GM23248 (cell line): ENCODE measurements at regions not wholly inside any gene's neighbourhood (a gene's known extent, or its start where the extent isn't known, plus 50 kb on each side); places are given as distances from the start of the nearest gene placed in this dataset.
A peak's percentile ranks its signal among the peaks of the same experiment; 100 is the strongest.

Experiments
- DNase-seq: peaks from one replicate; pipeline ENCODE4 v3.0.0-alpha.2; 2015
- H2AFZ ChIP-seq: fragments of 200-600 bp; sonication (generic); 2 replicates; pipeline ENCODE4 v1.6.1; 2016; ENCODE audit warnings: antibody characterized with exemption
- H3F3A ChIP-seq: fragments of 200-600 bp; sonication (generic); 2 replicates; pipeline ENCODE4 v1.6.1; 2016; ENCODE audit warnings: mild to moderate bottlenecking, antibody characterized with exemption, mixed run types; ENCODE audit not compliant: insufficient read depth
- H3K27ac ChIP-seq: fragments of 200-600 bp; sonication (generic); 2 replicates; pipeline ENCODE4 v1.5.1; 2016; ENCODE audit warnings: mild to moderate bottlenecking
- H3K27me3 ChIP-seq: fragments of 200-600 bp; sonication (generic); replicated peaks from 2 replicates; pipeline ENCODE4 v1.6.1; 2016; ENCODE audit warnings: mild to moderate bottlenecking; ENCODE audit not compliant: insufficient read depth
- H3K36me3 ChIP-seq: fragments of 200-600 bp; sonication (generic); 2 replicates; pipeline ENCODE4 v1.6.1; 2016; ENCODE audit warnings: low read depth, mild to moderate bottlenecking
- H3K4me1 ChIP-seq: fragments of 200-600 bp; sonication (generic); 2 replicates; pipeline ENCODE4 v1.6.1; 2016; ENCODE audit warnings: mild to moderate bottlenecking; ENCODE audit not compliant: insufficient read depth
- H3K4me2 ChIP-seq: fragments of 200-600 bp; sonication (generic); one replicate; pipeline ENCODE4 v1.6.1; 2016; ENCODE audit warnings: mild to moderate bottlenecking; ENCODE audit not compliant: unreplicated experiment
- H3K4me3 ChIP-seq: fragments of 200-600 bp; sonication (generic); 2 replicates; pipeline ENCODE4 v1.5.1; 2016; ENCODE audit warnings: mild to moderate bottlenecking
- H3K79me2 ChIP-seq: fragments of 200-600 bp; sonication (generic); 2 replicates; pipeline ENCODE4 v1.6.1; 2016; ENCODE audit warnings: mild to moderate bottlenecking; ENCODE audit not compliant: insufficient read depth
- H3K9ac ChIP-seq: fragments of 200-600 bp; sonication (generic); 2 replicates; pipeline ENCODE4 v1.6.1; 2016; ENCODE audit warnings: mild to moderate bottlenecking
- H3K9me2 ChIP-seq: fragments of 200-600 bp; sonication (generic); 2 replicates; pipeline ENCODE4 v1.6.1; 2016; ENCODE audit warnings: mixed run types, mild to moderate bottlenecking, moderate library complexity; ENCODE audit not compliant: insufficient read depth
- H3K9me3 ChIP-seq: fragments of 200-600 bp; sonication (generic); one replicate; pipeline ENCODE4 v1.6.1; 2017; ENCODE audit warnings: low read depth
- H4K20me1 ChIP-seq: fragments of 200-600 bp; sonication (generic); 2 replicates; pipeline ENCODE4 v1.6.0; 2016; ENCODE audit not compliant: insufficient read depth
- EZH2 ChIP-seq: fragments of 200-600 bp; sonication (generic); IDR thresholded peaks from 2 replicates; pipeline ENCODE4 v1.6.1; 2018; ENCODE audit warnings: antibody characterized with exemption, mild to moderate bottlenecking; ENCODE audit not compliant: insufficient read depth, poor library complexity, severe bottlenecking
- EZH2phosphoT487 ChIP-seq: fragments of 200-600 bp; sonication (generic); IDR thresholded peaks from 2 replicates; pipeline ENCODE4 v1.6.1; 2018; ENCODE audit warnings: antibody characterized with exemption, moderate library complexity, mild to moderate bottlenecking, low read depth; ENCODE audit not compliant: insufficient read depth
- WGBS, 2 experiments: methylation state at CpG; one replicate each; pipeline ENCODE4 v1.1.6; 2015 to 2017; ENCODE audit warnings: low lambda C conversion rate in 2 of 2, low coverage in 1 of 2; ENCODE audit errors: missing lambda C conversion rate in 2 of 2; 5-methylcytosine and 5-hydroxymethylcytosine counted together
- in situ Hi-C: fragments of 300-500 bp; cut with MboI; formaldehyde crosslinking; loops from 2 replicates; pipeline ENCODE4 v1.15.0; 2020

DNA sequence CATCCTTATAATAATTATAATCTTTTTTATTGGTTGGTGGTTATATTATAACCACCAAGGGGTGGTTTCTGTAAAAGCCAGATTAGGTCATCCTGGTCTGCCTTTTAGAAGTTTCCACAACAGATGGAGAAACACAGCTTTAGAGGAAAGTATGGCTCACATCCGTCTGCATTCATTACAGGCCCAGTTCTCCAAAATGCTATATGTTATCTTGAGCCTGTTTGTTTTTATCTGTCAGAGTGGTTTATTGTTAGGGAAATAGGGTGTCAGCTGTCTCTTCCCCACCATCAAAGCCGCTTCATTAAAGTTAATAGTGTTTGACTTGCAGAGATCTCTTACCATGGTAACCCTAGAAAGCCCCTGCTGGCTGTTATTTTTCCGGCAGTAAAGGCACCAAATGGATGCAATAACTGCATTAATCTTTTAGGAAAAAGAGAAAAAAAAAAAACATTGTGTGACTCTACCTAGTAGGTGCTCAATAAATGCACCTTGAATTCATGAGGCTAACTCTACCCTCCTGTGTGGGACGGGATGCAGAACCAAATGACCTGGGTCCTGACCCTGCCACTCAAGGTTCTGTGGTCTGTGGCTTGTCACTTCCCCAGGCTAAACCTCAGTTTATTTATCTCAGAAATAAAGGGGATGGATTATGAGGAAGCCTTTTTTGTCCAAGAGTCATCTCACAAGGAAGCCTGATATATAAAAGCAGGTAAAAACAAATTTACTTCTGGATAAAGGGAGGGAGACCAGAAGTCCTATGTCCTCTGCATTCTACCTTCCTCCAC lies 118.3 kb downstream of the WT1 start:
- H3K27me3 ChIP-seq = peaks cover 31% of the 10 kb centered on the region
- TF ChIP-seq EZH2phosphoT487 (no peak), EZH2 (no peak)
- no peaks in the 10 kb centered on the region for H3K79me2 ChIP-seq
- no peaks in the 10 kb centered on the region for H3K9me3 ChIP-seq
- H3K9ac ChIP-seq = no peak overlapping the region
- no peak overlapping the region for H3K4me3 ChIP-seq
- no peaks in the 10 kb centered on the region; the same call in 1 of the 2 replicates for H3F3A ChIP-seq
- DNase-seq = peak; percentile 30
- no peaks in the 10 kb centered on the region for H3K9me2 ChIP-seq
- no peaks in the 10 kb centered on the region for H4K20me1 ChIP-seq
- no peak overlapping the region for H3K4me2 ChIP-seq
- no peak overlapping the region for H3K27ac ChIP-seq
- H3K36me3 ChIP-seq = no peaks in the 10 kb centered on the region
- in situ Hi-C loops = no loop called here
- H3K4me1 ChIP-seq = peaks cover 10% of the 10 kb centered on the region; the same call in 1 of the 2 replicates
- H2AFZ ChIP-seq = no peak overlapping the region
- 36 to 38% methylated on average over 4 of the region's 4 CpGs for WGBS, 2 experiments

DNA sequence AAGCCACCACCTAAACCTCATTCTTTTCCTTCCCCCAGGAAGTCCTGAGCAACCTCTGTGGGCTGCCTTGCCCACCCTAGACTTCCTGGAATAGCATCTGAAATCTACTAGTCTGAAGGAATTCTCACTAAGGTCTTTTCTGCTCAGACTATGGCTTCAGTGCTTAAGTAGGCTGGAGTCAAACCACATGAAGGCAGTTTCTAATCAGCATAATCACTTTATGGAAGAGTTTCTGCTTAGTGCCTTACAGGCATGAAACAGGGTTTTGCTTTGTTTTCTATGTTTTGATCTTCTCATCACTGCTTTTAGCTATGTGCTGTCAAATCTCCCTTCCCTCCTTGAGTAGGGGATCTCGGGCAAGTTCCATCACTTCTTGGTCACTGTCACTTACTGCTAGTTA lies 117.7 kb downstream of the WT1 start:
- Histone ChIP-seq H3K27ac (no peak overlapping the region), H3K4me3 (no peak overlapping the region), H3K9ac (no peak overlapping the region), H3K27me3 (peaks cover 37% of the 10 kb centered on the region), H3K4me1 (peaks cover 6% of the 10 kb centered on the region; the same call in 1 of the 2 replicates), H3F3A (no peaks in the 10 kb centered on the region; the same call in 1 of the 2 replicates), H4K20me1 (no peaks in the 10 kb centered on the region), H3K36me3 (no peaks in the 10 kb centered on the region), H3K9me2 (no peaks in the 10 kb centered on the region), H3K9me3 (no peaks in the 10 kb centered on the region), H3K4me2 (no peak overlapping the region), H3K79me2 (no peaks in the 10 kb centered on the region), H2AFZ (no peak overlapping the region)
- TF ChIP-seq EZH2phosphoT487 (no peak), EZH2 (no peak)
- in situ Hi-C loops = no loop called here
- DNase-seq = no peak
- WGBS, 2 experiments = 53 to 70% methylated on average over 1 of the region's 1 CpG

DNA sequence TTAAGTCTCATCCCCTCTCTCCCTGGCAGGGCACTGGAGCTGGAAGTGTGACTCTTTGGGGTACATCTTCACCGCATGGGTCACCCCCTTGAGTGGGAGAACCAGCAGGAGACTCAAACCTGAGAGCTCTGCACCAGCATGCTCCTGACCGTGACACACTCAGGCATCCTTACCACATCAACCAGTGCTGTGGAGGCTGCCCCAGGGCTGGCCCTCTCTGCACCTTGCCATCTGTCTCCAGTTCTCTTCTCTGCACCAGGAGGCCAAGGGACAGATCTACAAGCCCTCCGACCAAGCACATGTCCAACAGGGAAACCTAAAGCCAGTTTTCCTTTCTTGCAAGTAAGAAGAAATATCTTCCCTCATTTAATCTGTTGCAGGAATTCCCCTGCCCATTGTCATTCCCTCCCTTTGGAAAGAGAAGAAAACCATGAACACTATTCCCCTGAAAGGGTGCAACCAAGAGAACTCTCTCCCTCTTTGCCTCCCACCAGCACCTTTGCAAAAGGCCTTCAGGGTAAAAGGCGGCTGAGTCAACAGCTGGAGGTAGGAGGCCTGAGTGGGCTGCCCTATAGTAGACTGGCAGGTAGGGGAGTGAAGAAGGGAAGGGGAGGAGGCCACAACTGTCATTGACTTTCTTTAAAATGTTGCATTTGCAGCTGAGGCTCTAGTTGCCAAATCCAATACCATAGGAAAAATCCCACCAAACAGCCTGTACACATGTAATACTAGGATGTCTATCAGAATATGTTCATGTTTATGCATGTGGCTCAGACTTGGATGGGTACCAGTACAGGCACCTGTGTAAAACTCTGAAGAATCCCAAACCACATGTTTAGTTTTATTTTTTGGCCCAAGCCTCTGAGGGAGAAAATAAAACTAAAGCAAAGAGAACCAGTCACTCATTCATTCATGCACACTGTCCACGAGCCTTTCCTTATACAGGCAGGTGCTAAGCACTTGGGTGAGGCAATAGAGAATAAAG lies 117.0 kb downstream of the WT1 start:
- H3K9me2 ChIP-seq = no peaks in the 10 kb centered on the region

DNA sequence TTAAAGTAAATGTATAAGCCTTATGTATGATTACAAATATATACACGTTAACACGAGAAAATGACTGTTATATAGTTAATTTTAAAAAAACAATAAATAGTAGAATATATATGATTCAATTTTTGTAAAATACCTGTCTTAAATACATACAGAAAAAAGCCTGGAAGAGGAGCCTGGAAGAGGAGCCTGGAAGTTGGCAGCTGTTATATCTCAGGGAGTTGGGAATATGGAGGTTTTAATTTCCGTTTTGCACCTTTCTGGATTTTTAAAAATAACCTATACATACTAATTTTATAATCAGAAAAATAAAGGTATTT lies 111.6 kb downstream of the WT1 start:
- no peaks in the 10 kb centered on the region for H3K4me1 ChIP-seq
- WGBS, 2 experiments = 0 to 1% methylated on average over 3 of the region's 3 CpGs
- H3K9me2 ChIP-seq = no peaks in the 10 kb centered on the region
- H2AFZ ChIP-seq = no peak overlapping the region
- no peak overlapping the region for H3K4me3 ChIP-seq
- H3K9ac ChIP-seq = no peak overlapping the region
- TF ChIP-seq EZH2phosphoT487 = no peak
- no peak for TF ChIP-seq EZH2
- H3K27ac ChIP-seq = no peak overlapping the region
- H4K20me1 ChIP-seq = no peaks in the 10 kb centered on the region
- no peak overlapping the region for H3K4me2 ChIP-seq
- H3K9me3 ChIP-seq = no peaks in the 10 kb centered on the region
- in situ Hi-C loops = loop anchor here (5.0 kb wide), 1 partner anchor 469 kb away; the partner anchor contains the start of gene CCDC73
- H3F3A ChIP-seq = no peaks in the 10 kb centered on the region
- H3K27me3 ChIP-seq = peaks cover 34% of the 10 kb centered on the region
- H3K79me2 ChIP-seq = no peaks in the 10 kb centered on the region
- no peaks in the 10 kb centered on the region for H3K36me3 ChIP-seq
- no peak for DNase-seq

More for the DNA sequence above, 117.0 kb downstream of the WT1 start:
- Histone ChIP-seq H4K20me1 (no peaks in the 10 kb centered on the region), H3K9me3 (no peaks in the 10 kb centered on the region), H3K36me3 (no peaks in the 10 kb centered on the region), H3K4me3 (no peak overlapping the region), H2AFZ (no peak overlapping the region), H3F3A (no peaks in the 10 kb centered on the region; the same call in 1 of the 2 replicates), H3K27ac (no peak overlapping the region), H3K4me2 (no peak overlapping the region), H3K79me2 (no peaks in the 10 kb centered on the region), H3K4me1 (no peaks in the 10 kb centered on the region; the same call in 1 of the 2 replicates), H3K27me3 (peaks cover 38% of the 10 kb centered on the region), H3K9ac (no peak overlapping the region)
- 25 to 35% methylated on average over 5 of the region's 5 CpGs for WGBS, 2 experiments
- in situ Hi-C loops = no loop called here
- TF ChIP-seq EZH2 = no peak
- no peak for TF ChIP-seq EZH2phosphoT487
- DNase-seq = no peak
